PC-9 (cell line): ENCODE measurements at regions not wholly inside any gene's neighbourhood (a gene's known extent, or its start where the extent isn't known, plus 50 kb on each side); places are given as distances from the start of the nearest gene placed in this dataset.

Source experiments
- BruUV-seq: library from RNA; stranded (reverse); fragments of 400-500 nt; replicated peaks from 2 replicates; lab custom pipeline; 2021; lab: Mats Ljungman, UMichigan
- CTCF ChIA-PET: fragments of 300-600 bp; sonication (Branson Sonifier 250); formaldehyde crosslinking; loops from one replicate; lab custom pipeline; 2022; ENCODE audit warnings: antibody characterized with exemption; lab: Charles Lee
- POLR2A ChIA-PET: fragments of 300-600 bp; sonication (Branson Sonifier 250); formaldehyde crosslinking; loops from one replicate; lab custom pipeline; 2022; ENCODE audit warnings: antibody characterized with exemption; ENCODE audit not compliant: unreplicated experiment; lab: Charles Lee
- DNase-seq, 2 experiments: peaks; one replicate each; pipeline versions ENCODE4 v3.0.0 to v3.0.0-alpha.2; 2015 to 2022; ENCODE audit warnings: mixed read lengths in 1 of 2
- H2AFZ ChIP-seq: fragments of 200-600 bp; sonication (generic); 2 replicates; pipeline ENCODE4 v1.8.1; 2017; ENCODE audit warnings: antibody characterized with exemption
- H3F3A ChIP-seq: fragments of 200-600 bp; sonication (generic); 2 replicates; pipeline ENCODE4 v1.8.1; 2017; ENCODE audit warnings: antibody characterized with exemption, mild to moderate bottlenecking, low read depth; ENCODE audit not compliant: insufficient read depth
- H3K27ac ChIP-seq: fragments of 200-600 bp; sonication (generic); 2 replicates; pipeline ENCODE4 v1.6.1; 2016; ENCODE audit warnings: mixed run types
- H3K27me3 ChIP-seq: fragments of 200-600 bp; sonication (generic); 2 replicates; pipeline ENCODE4 v1.6.1; 2016; ENCODE audit warnings: low read depth, mixed run types; ENCODE audit not compliant: insufficient read depth
- H3K36me3 ChIP-seq: fragments of 200-600 bp; sonication (generic); 2 replicates; pipeline ENCODE4 v1.6.1; 2016; ENCODE audit warnings: low read depth, mixed run types
- H3K4me1 ChIP-seq: fragments of 200-600 bp; sonication (generic); replicated peaks from 2 replicates; pipeline ENCODE4 v1.6.1; 2016; ENCODE audit warnings: mixed run types; ENCODE audit not compliant: insufficient read depth
- H3K4me2 ChIP-seq: fragments of 200-600 bp; sonication (generic); 2 replicates; pipeline ENCODE4 v1.6.1; 2017; ENCODE audit warnings: mixed run types
- H3K4me3 ChIP-seq: fragments of 200-600 bp; sonication (generic); 2 replicates; pipeline ENCODE4 v1.6.1; 2016; ENCODE audit warnings: mixed run types
- H3K79me2 ChIP-seq: fragments of 200-600 bp; sonication (generic); 2 replicates; pipeline ENCODE4 v1.6.1; 2017; ENCODE audit warnings: low read depth, mixed run types
- H3K9me2 ChIP-seq: fragments of 200-600 bp; sonication (generic); 2 replicates; pipeline ENCODE4 v1.8.1; 2017; ENCODE audit warnings: mild to moderate bottlenecking; ENCODE audit not compliant: insufficient read depth
- H3K9me3 ChIP-seq: fragments of 200-600 bp; sonication (generic); 2 replicates; pipeline ENCODE4 v1.8.1; 2016; ENCODE audit warnings: low read depth; ENCODE audit not compliant: insufficient read depth
- H4K20me1 ChIP-seq: fragments of 200-600 bp; sonication (generic); 2 replicates; pipeline ENCODE4 v1.8.1; 2017; ENCODE audit not compliant: insufficient read depth
- CTCF ChIP-seq: fragments of 200-600 bp; sonication (generic); conservative IDR thresholded peaks from 2 replicates; pipeline ENCODE4 v1.6.1; 2017; ENCODE audit warnings: mixed run types, antibody characterized with exemption, mild to moderate bottlenecking, moderate library complexity
- EZH2 ChIP-seq: fragments of 200-600 bp; sonication (generic); IDR thresholded peaks from 2 replicates; pipeline ENCODE4 v1.8.0; 2017; ENCODE audit warnings: antibody characterized with exemption, low read depth
- intact Hi-C: fragments of 100-400 bp; cut with micrococcal nuclease; formaldehyde crosslinking; loops from one replicate; pipeline ENCODE4 v1.10.0; 2022; ENCODE audit not compliant: unreplicated experiment

GRCh38 chr3:102529452-102529851, 94.6 kb downstream of the ZPLD1 start:
- H2AFZ ChIP-seq, result no peak overlapping the region
- TF ChIP-seq CTCF, result 0 out of 2 replicates have a peak, but pooled peaks have one; percentile 18
- no peak for TF ChIP-seq EZH2
- ChIA-PET POLR2A (no interaction called here), CTCF (interaction anchor here (0.6 to 0.7 kb wide), 2 partner anchors 60 to 711 kb away, joined by 3 to 6 read pairs; no protein-coding TSS in a partner anchor)
- no peak for DNase-seq
- H3F3A ChIP-seq, result peaks cover 12% of the 10 kb centered on the region; the same call in 1 of the 2 replicates
- BruUV-seq, result no TSS peak
- no peaks in the 10 kb centered on the region for H4K20me1 ChIP-seq
- H3K4me2 ChIP-seq, result no peak overlapping the region
- intact Hi-C loops, result no loop called here
- no peak overlapping the region for H3K4me3 ChIP-seq
- H3K27ac ChIP-seq, result no peak overlapping the region
- H3K36me3 ChIP-seq, result no peaks in the 10 kb centered on the region
- H3K27me3 ChIP-seq, result no peaks in the 10 kb centered on the region
- peaks cover 19% of the 10 kb centered on the region for H3K4me1 ChIP-seq
- H3K9me2 ChIP-seq, result 0 out of 2 replicates have a peak, but pooled peaks cover 4% of the 10 kb centered on the region
- H3K9me3 ChIP-seq, result peaks cover 18% of the 10 kb centered on the region; the same call in 1 of the 2 replicates
- no peaks in the 10 kb centered on the region for H3K79me2 ChIP-seq

- ChIA-PET CTCF (interaction anchor here (0.6 to 1.0 kb wide), 2 partner anchors 301 to 844 kb away, joined by 5 to 6 read pairs; no protein-coding TSS in a partner anchor), POLR2A (interaction anchor here (0.7 kb wide), 1 partner anchor 703 kb away, joined by 3 read pairs; no protein-coding TSS in a partner anchor)
- 0 out of 2 replicates have a peak, but pooled peaks cover 4% of the 10 kb centered on the region for H3K9me2 ChIP-seq
- peak; percentile 41 to 82 for DNase-seq
- H3K27me3 ChIP-seq, result no peaks in the 10 kb centered on the region
- H4K20me1 ChIP-seq, result no peaks in the 10 kb centered on the region
- H3K9me3 ChIP-seq, result peaks cover 18% of the 10 kb centered on the region; the same call in 1 of the 2 replicates
- TF ChIP-seq EZH2 (no peak), CTCF (no peak)
- peaks cover 12% of the 10 kb centered on the region; the same call in 1 of the 2 replicates for H3F3A ChIP-seq
- H3K79me2 ChIP-seq, result no peaks in the 10 kb centered on the region
- H3K4me1 ChIP-seq, result peaks cover 20% of the 10 kb centered on the region
- H3K36me3 ChIP-seq, result no peaks in the 10 kb centered on the region
- no TSS peak for BruUV-seq
- no peak overlapping the region for H3K4me3 ChIP-seq
- H3K27ac ChIP-seq, result peak overlapping the region; percentile 54
- peak overlapping the region; percentile 23 for H3K4me2 ChIP-seq
- H2AFZ ChIP-seq, result peak overlapping the region; percentile 13
- intact Hi-C loops, result loop anchor here (2.0 to 10.0 kb wide), 4 partner anchors 128 to 828 kb away; no protein-coding TSS in a partner anchor
Measured at GRCh38 chr3:102530415-102531181, 95.8 kb downstream of the ZPLD1 start.

DNA sequence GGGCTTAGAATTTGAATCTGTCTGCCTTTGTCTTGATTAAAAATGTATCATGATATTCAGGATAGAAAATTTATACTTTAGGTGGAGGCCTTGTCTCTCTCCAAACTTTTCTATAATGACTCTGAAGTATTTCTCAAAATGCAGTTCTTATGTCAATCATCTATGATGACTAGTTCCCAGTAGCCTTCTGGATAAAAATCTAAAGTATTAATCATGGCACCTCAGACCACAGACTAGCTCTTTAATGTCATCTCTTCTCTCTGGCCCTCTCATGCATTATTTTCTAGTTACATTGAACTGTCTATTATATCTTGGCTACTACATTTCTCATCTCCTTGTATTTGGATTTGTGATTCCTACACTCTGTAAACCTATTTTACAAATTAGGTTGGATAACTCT, 96.9 kb downstream of the ZPLD1 start:
- Histone ChIP-seq H3K27me3 (no peaks in the 10 kb centered on the region), H3K36me3 (no peaks in the 10 kb centered on the region), H3F3A (peaks cover 12% of the 10 kb centered on the region; the same call in 1 of the 2 replicates), H3K4me1 (peaks cover 28% of the 10 kb centered on the region), H2AFZ (no peak overlapping the region), H3K9me2 (0 out of 2 replicates have a peak, but pooled peaks cover 4% of the 10 kb centered on the region), H3K4me3 (no peak overlapping the region), H3K4me2 (no peak overlapping the region), H4K20me1 (no peaks in the 10 kb centered on the region), H3K79me2 (no peaks in the 10 kb centered on the region), H3K27ac (no peak overlapping the region), H3K9me3 (peaks cover 18% of the 10 kb centered on the region; the same call in 1 of the 2 replicates)
- ChIA-PET CTCF (interaction anchor here (0.7 to 1.0 kb wide), 2 partner anchors 302 to 371 kb away, joined by 3 to 6 read pairs; no protein-coding TSS in a partner anchor), POLR2A (no interaction called here)
- TF ChIP-seq EZH2, result no peak
- TF ChIP-seq CTCF, result no peak
- BruUV-seq, result no TSS peak
- no peak for DNase-seq
- intact Hi-C loops, result loop anchor here (2.0 to 10.0 kb wide), 4 partner anchors 129 to 829 kb away; no protein-coding TSS in a partner anchor
